Duodenal mucosa (tissue), 2 donors: ENCODE measurements at regions not wholly inside any gene's neighbourhood (a gene's known extent, or its start where the extent isn't known, plus 50 kb on each side); places are given as distances from the start of the nearest gene placed in this dataset.

Experiments used
- H3K27ac ChIP-seq: one replicate; pipeline ENCODE4 v1.7.0; 2013; ENCODE audit warnings: low read depth, low read length
- H3K27me3 ChIP-seq, 2 donors: one replicate each; pipeline ENCODE4 v1.7.0; 2013; ENCODE audit warnings: low read length in 2 of 2, control low read depth in 1 of 2; ENCODE audit not compliant: insufficient read depth in 2 of 2, control insufficient read depth in 1 of 2
- H3K36me3 ChIP-seq, 2 donors: one replicate each; pipeline ENCODE4 v1.7.0; 2013; ENCODE audit warnings: low read length in 2 of 2, control low read depth in 1 of 2; ENCODE audit not compliant: insufficient read depth in 2 of 2, control insufficient read depth in 1 of 2
- H3K4me1 ChIP-seq, 2 donors: one replicate each; pipeline ENCODE4 v1.7.0; 2013; ENCODE audit warnings: low read length in 2 of 2, control low read depth in 1 of 2; ENCODE audit not compliant: insufficient read depth in 2 of 2, control insufficient read depth in 1 of 2
- H3K4me3 ChIP-seq, 2 donors: one replicate each; pipeline ENCODE4 v1.7.0; 2013; ENCODE audit warnings: low read length in 2 of 2, low read depth in 1 of 2
- H3K9ac ChIP-seq, 2 donors: one replicate each; pipeline ENCODE4 v1.7.0; 2013; ENCODE audit warnings: low read length in 2 of 2, low read depth in 1 of 2
- H3K9me3 ChIP-seq, 2 donors: one replicate each; pipeline ENCODE4 v1.7.0; 2013; ENCODE audit warnings: low read length in 2 of 2, control low read depth in 1 of 2; ENCODE audit not compliant: control insufficient read depth in 1 of 2

GRCh38 chr13:109608059-109608458 lies 178.3 kb downstream of the IRS2 start:
- H3K4me3 ChIP-seq = no peak overlapping the region
- H3K4me1 ChIP-seq = no peaks in the 10 kb centered on the region
- H3K27me3 ChIP-seq = no peaks in the 10 kb centered on the region
- no peak overlapping the region for H3K27ac ChIP-seq
- H3K36me3 ChIP-seq = no peaks in the 10 kb centered on the region
- no peak overlapping the region for H3K9ac ChIP-seq
- no peaks in the 10 kb centered on the region for H3K9me3 ChIP-seq

- H3K4me3 ChIP-seq = no peak overlapping the region
- no peaks in the 10 kb centered on the region for H3K4me1 ChIP-seq
- H3K9ac ChIP-seq = no peak overlapping the region
- no peaks in the 10 kb centered on the region for H3K27me3 ChIP-seq
- no peaks in the 10 kb centered on the region for H3K36me3 ChIP-seq
- H3K9me3 ChIP-seq = no peaks in the 10 kb centered on the region
- H3K27ac ChIP-seq = no peak overlapping the region
Observed at GRCh38 chr13:109606520-109606919, 179.9 kb downstream of the IRS2 start.

DNA sequence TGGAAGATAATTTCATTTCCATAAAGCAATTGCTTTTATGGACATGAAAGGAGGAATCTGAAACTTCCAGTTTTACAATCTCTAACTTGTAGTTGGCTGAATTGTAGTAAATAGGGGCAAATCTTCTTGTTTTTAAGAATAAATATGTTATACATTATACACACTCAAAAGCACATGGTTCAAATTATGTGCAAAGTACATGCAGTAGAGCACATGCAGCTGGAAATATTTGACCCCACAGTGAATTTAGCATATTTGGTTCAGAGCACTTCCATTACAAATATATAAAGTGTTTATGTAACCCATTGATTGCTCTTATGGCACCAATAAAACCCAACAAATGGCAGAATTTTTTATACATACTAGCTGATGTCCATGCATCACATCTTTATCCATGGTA lies 180.5 kb downstream of the IRS2 start:
- H3K27ac ChIP-seq = no peak overlapping the region
- no peak overlapping the region for H3K4me3 ChIP-seq
- H3K9me3 ChIP-seq = no peaks in the 10 kb centered on the region
- no peaks in the 10 kb centered on the region for H3K4me1 ChIP-seq
- no peaks in the 10 kb centered on the region for H3K27me3 ChIP-seq
- no peaks in the 10 kb centered on the region for H3K36me3 ChIP-seq
- no peak overlapping the region for H3K9ac ChIP-seq

DNA sequence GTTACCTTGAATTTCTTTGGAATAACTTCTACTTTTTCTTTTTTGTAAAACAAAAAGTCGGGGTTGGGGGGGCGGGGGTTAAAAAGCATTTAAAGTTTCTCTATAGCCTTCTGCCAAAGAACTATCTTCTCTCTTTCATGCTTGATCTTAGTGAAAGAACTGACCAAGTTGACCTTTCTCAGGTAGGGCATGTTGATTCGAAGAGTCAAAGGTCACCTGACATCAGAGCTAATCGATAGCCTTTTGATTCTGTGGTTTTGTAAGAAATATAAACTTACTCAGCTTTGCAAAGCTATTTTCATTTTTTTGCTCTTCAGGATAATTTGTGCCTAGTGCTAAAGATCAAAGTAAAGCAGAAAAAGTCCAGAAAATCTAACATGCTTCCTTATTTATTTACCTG lies 181.5 kb downstream of the IRS2 start:
- Histone ChIP-seq H3K4me1 (no peaks in the 10 kb centered on the region), H3K27ac (no peak overlapping the region), H3K36me3 (no peaks in the 10 kb centered on the region), H3K9ac (no peak overlapping the region), H3K27me3 (no peaks in the 10 kb centered on the region), H3K4me3 (no peak overlapping the region), H3K9me3 (no peaks in the 10 kb centered on the region)

DNA sequence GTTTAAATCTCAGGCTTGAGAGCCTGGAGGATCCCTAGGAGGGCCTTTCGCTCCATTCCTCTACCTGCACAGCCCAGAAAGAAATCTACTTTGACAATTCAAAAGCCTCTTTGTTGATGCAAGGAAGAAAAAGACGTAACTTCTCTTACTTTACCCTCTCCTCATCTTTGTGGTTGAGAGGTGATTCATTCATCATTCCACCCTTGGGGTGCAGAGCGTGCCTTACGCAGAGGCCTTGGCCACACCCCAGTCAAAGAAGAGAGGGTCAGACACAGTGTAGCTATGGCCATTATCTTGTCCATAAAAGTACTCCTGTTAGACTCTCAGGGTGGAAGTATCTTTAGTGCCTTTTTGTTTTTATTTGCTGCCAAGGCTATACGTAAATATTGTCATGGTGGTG lies 184.0 kb downstream of the IRS2 start:
- Histone ChIP-seq H3K9ac (no peak overlapping the region), H3K4me3 (no peak overlapping the region), H3K36me3 (no peaks in the 10 kb centered on the region)

GRCh38 chr13:109599901-109600657 lies 186.3 kb downstream of the IRS2 start:
- no peak overlapping the region for H3K4me3 ChIP-seq
- no peaks in the 10 kb centered on the region for H3K9me3 ChIP-seq
- no peaks in the 10 kb centered on the region for H3K36me3 ChIP-seq
- H3K27me3 ChIP-seq = no peaks in the 10 kb centered on the region
- no peak overlapping the region for H3K27ac ChIP-seq
- no peak overlapping the region for H3K9ac ChIP-seq
- H3K4me1 ChIP-seq = no peaks in the 10 kb centered on the region

More for the DNA sequence above, 184.0 kb downstream of the IRS2 start:
- Histone ChIP-seq H3K27me3 (no peaks in the 10 kb centered on the region), H3K4me1 (no peaks in the 10 kb centered on the region), H3K27ac (no peak overlapping the region), H3K9me3 (no peaks in the 10 kb centered on the region)

- H3K27ac ChIP-seq = no peak overlapping the region
- no peak overlapping the region for H3K9ac ChIP-seq
- no peaks in the 10 kb centered on the region for H3K9me3 ChIP-seq
- no peak overlapping the region for H3K4me3 ChIP-seq
- no peaks in the 10 kb centered on the region for H3K36me3 ChIP-seq
- H3K27me3 ChIP-seq = no peaks in the 10 kb centered on the region
- peaks cover 3 to 26% of the 10 kb centered on the region in 2 donors for H3K4me1 ChIP-seq
Observed at GRCh38 chr13:109595471-109595870, 190.9 kb downstream of the IRS2 start.

- Histone ChIP-seq H3K9ac (no peak overlapping the region), H3K4me3 (peak overlapping the region in 1 of 2 donors; percentile 11), H3K4me1 (peaks cover 3 to 31% of the 10 kb centered on the region in 2 donors), H3K36me3 (no peaks in the 10 kb centered on the region), H3K27ac (no peak overlapping the region), H3K27me3 (no peaks in the 10 kb centered on the region), H3K9me3 (no peaks in the 10 kb centered on the region)
Observed at GRCh38 chr13:109593230-109593629, 193.2 kb downstream of the IRS2 start.

- peak overlapping the region in 1 of 2 donors; percentile 11 for H3K4me3 ChIP-seq
- no peaks in the 10 kb centered on the region for H3K36me3 ChIP-seq
- peaks cover 3 to 35% of the 10 kb centered on the region in 2 donors for H3K4me1 ChIP-seq
- no peaks in the 10 kb centered on the region for H3K27me3 ChIP-seq
- H3K27ac ChIP-seq = no peak overlapping the region
- no peak overlapping the region for H3K9ac ChIP-seq
- no peaks in the 10 kb centered on the region for H3K9me3 ChIP-seq
Observed at GRCh38 chr13:109592770-109593169, 193.6 kb downstream of the IRS2 start.

- Histone ChIP-seq H3K36me3 (no peaks in the 10 kb centered on the region), H3K9me3 (no peaks in the 10 kb centered on the region), H3K4me3 (no peak overlapping the region), H3K9ac (no peak overlapping the region), H3K27ac (no peak overlapping the region), H3K27me3 (no peaks in the 10 kb centered on the region), H3K4me1 (peaks cover 16 to 32% of the 10 kb centered on the region in 2 donors)
Observed at GRCh38 chr13:109587689-109588088, 198.7 kb downstream of the IRS2 start.
